SK-N-SH treated with all-trans-retinoic acid at 6 μM for 48 hours (cell line): ENCODE measurements at regions not wholly inside any gene's neighbourhood (a gene's known extent, or its start where the extent isn't known, plus 50 kb on each side); places are given as distances from the start of the nearest gene placed in this dataset.

Experiments used
- ATAC-seq: fragments of 200-7000 bp; cut with Tn5 transposase; 3 replicates; pipeline ENCODE4 v1.9.1; 2020; ENCODE audit warnings: mild to moderate bottlenecking, moderate library complexity
- BACH2 ChIP-seq: fragments of 250-450 bp; sonication (Bioruptor Pico); IDR thresholded peaks from 2 replicates; pipeline ENCODE4 v1.9.0; 2021; ENCODE audit warnings: mild to moderate bottlenecking, borderline replicate concordance
- CREB5 ChIP-seq: fragments of 250-450 bp; sonication (Bioruptor Pico); IDR thresholded peaks from 2 replicates; pipeline ENCODE4 v1.5.1; 2020; ENCODE audit warnings: low read depth, mild to moderate bottlenecking, moderate library complexity
- CSDC2 ChIP-seq: fragments of 250-450 bp; sonication (Bioruptor Pico); IDR thresholded peaks from 2 replicates; pipeline ENCODE4 v1.5.0; 2020; ENCODE audit warnings: mild to moderate bottlenecking, moderate library complexity
- CSRNP3 ChIP-seq: fragments of 250-450 bp; sonication (Bioruptor Pico); IDR thresholded peaks from 2 replicates; pipeline ENCODE4 v1.5.1; 2021; ENCODE audit warnings: mild to moderate bottlenecking, moderate library complexity
- ESRRG ChIP-seq: fragments of 250-450 bp; sonication (Bioruptor Pico); IDR thresholded peaks from 2 replicates; pipeline ENCODE4 v1.6.1; 2021; ENCODE audit warnings: mild to moderate bottlenecking
- ISL1 ChIP-seq: fragments of 250-450 bp; sonication (Bioruptor Pico); IDR thresholded peaks from 2 replicates; pipeline ENCODE4 v2.1.2; 2022; ENCODE audit warnings: mild to moderate bottlenecking, moderate library complexity
- OSR1 ChIP-seq: fragments of 250-450 bp; sonication (Bioruptor Pico); IDR thresholded peaks from 2 replicates; pipeline ENCODE4 v1.8.0; 2022; ENCODE audit warnings: moderate library complexity, mild to moderate bottlenecking, inconsistent platforms
- PATZ1 ChIP-seq: fragments of 250-450 bp; sonication (Bioruptor Pico); IDR thresholded peaks from 2 replicates; pipeline ENCODE4 v1.8.0; 2020; ENCODE audit warnings: mild to moderate bottlenecking, moderate library complexity, borderline replicate concordance
- RARB ChIP-seq: fragments of 250-450 bp; sonication (Bioruptor Pico); IDR thresholded peaks from 2 replicates; pipeline ENCODE4 v1.8.0; 2021; ENCODE audit warnings: mild to moderate bottlenecking, moderate library complexity
- SNAI2 ChIP-seq: fragments of 250-450 bp; sonication (Bioruptor Pico); IDR thresholded peaks from 2 replicates; pipeline ENCODE4 v1.5.0; 2020; ENCODE audit warnings: mild to moderate bottlenecking, moderate library complexity
- TCF4 ChIP-seq: fragments of 250-450 bp; sonication (Bioruptor Pico); IDR thresholded peaks from 2 replicates; pipeline ENCODE4 v1.8.0; 2021; ENCODE audit warnings: mild to moderate bottlenecking, moderate library complexity, borderline replicate concordance
- TOX ChIP-seq: fragments of 250-450 bp; sonication (Bioruptor Pico); IDR thresholded peaks from 2 replicates; pipeline ENCODE4 v1.8.0; 2021; ENCODE audit warnings: mild to moderate bottlenecking, moderate library complexity, borderline replicate concordance
- ZC3H10 ChIP-seq: fragments of 250-450 bp; sonication (Bioruptor Pico); IDR thresholded peaks from 2 replicates; pipeline ENCODE4 v1.5.1; 2021; ENCODE audit warnings: mild to moderate bottlenecking, moderate library complexity
- ZFP3 ChIP-seq: fragments of 250-450 bp; sonication (Bioruptor Pico); IDR thresholded peaks from 2 replicates; pipeline ENCODE4 v1.5.0; 2020; ENCODE audit warnings: mild to moderate bottlenecking, moderate library complexity
- ZNF565 ChIP-seq: fragments of 450-650 bp; formaldehyde crosslinking; conservative IDR thresholded peaks from 2 replicates; pipeline ENCODE4 v1.5.0; 2020; ENCODE audit warnings: low read depth, mild to moderate bottlenecking, moderate library complexity
- ZNF70 ChIP-seq: fragments of 450-650 bp; formaldehyde crosslinking; IDR thresholded peaks from 2 replicates; pipeline ENCODE4 v1.5.0; 2020; ENCODE audit warnings: mild to moderate bottlenecking, moderate library complexity
- ZNF8 ChIP-seq: fragments of 450-650 bp; formaldehyde crosslinking; IDR thresholded peaks from 2 replicates; pipeline ENCODE4 v1.5.0; 2020; ENCODE audit warnings: mild to moderate bottlenecking, moderate library complexity
- TF ChIP-seq, protein P1 (sequence below): fragments of 250-450 bp; sonication (Bioruptor Pico); IDR thresholded peaks from 2 replicates; pipeline ENCODE4 v1.8.0; 2021; ENCODE audit warnings: low read depth, mild to moderate bottlenecking, moderate library complexity, borderline replicate concordance

GRCh38 chr3:137360531-137361201 is 402.9 kb downstream of the IL20RB start (continued):
- TF ChIP-seq CSRNP3 (CRISPR knock-in tag) (no peak), CREB5 (CRISPR knock-in tag) (no peak)

DNA sequence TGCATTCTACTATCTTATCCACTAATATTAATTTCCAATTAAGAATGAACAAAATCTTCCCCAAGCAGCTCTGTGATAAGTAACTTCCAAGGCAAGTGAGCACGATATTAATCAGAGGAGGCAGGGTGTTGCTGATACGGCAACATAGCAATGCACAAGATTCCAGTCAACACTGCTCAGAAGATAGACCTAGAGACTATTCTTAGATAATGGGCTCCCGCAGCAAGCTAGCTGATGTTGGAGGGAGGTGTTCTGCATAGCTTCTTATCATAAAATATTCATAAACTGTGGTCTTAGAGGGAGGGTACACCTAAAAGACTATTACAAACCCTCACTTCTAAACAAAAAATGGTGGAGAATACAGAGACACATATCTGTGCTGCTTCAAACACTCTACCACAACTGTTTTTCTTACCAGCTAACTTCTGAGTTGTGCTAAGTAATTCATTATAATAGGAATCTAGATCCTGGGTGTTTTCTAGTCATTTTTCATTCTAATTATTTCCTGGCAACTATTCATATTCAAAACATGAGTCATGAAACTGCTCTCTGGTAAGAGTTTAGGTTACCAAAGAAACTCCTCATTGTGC is 382.0 kb upstream of the SOX14 start:
- TF ChIP-seq TCF4 (CRISPR knock-in tag), result no peak
- TF ChIP-seq, protein P1, sequence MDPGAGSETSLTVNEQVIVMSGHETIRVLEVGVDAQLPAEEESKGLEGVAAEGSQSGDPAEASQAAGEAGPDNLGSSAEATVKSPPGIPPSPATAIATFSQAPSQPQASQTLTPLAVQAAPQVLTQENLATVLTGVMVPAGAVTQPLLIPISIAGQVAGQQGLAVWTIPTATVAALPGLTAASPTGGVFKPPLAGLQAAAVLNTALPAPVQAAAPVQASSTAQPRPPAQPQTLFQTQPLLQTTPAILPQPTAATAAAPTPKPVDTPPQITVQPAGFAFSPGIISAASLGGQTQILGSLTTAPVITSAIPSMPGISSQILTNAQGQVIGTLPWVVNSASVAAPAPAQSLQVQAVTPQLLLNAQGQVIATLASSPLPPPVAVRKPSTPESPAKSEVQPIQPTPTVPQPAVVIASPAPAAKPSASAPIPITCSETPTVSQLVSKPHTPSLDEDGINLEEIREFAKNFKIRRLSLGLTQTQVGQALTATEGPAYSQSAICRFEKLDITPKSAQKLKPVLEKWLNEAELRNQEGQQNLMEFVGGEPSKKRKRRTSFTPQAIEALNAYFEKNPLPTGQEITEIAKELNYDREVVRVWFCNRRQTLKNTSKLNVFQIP (CRISPR knock-in tag), result no peak
- no peak for ATAC-seq

DNA sequence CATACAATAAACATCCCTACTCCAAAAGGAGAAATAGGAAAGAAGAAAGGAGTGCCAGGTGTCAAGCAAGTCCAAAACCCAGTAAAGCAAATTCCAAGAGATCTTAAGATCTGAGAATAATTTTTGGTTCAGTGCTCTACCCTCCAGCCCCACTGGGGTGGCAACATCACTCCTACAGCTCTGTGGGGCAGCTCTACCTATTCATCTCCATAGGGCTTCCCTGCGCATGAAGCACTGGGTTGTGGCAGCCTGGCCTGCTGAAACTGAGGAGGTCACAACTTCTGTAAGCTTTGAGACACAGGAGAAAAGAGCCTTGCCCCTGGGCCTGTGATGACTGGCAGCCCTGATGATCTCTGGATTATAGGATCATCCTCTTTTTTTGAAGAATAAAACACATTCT is 378.2 kb upstream of the SOX14 start:
- ATAC-seq, result no peak
- TF ChIP-seq ZFP3 (CRISPR knock-in tag) (no peak), ZNF70 (no peak), ISL1 (CRISPR knock-in tag) (no peak), ESRRG (no peak), CREB5 (CRISPR knock-in tag) (no peak), ZC3H10 (CRISPR knock-in tag) (no peak), SNAI2 (CRISPR knock-in tag) (no peak), CSRNP3 (CRISPR knock-in tag) (no peak)

DNA sequence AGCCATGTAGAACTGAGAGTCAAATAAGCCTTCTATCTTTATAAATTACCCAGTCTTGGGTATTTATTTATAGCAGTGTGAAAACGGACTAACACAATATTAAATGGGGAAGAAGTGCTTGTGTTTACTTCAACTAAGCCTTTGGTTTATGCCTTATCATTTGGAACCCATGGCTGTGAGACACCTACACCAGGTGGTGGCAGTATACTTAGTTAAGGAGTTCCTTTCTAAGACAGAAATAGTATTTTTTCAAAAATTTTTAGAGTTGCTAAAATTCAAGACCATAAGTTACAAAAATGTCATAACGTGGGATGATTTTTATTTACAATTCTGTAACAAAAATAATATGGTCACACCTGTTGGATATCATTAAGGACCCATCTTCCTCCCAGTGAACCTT is 354.5 kb upstream of the SOX14 start:
- ATAC-seq, result no peak
- no peak for TF ChIP-seq OSR1 (CRISPR knock-in tag)
- no peak for TF ChIP-seq ISL1 (CRISPR knock-in tag)

- ATAC-seq, result no peak
- TF ChIP-seq RARB (CRISPR knock-in tag) (no peak), CSDC2 (CRISPR knock-in tag) (no peak), ZNF565 (CRISPR knock-in tag) (no peak), OSR1 (CRISPR knock-in tag) (no peak), ZFP3 (CRISPR knock-in tag) (no peak), TOX (CRISPR knock-in tag) (no peak), CSRNP3 (CRISPR knock-in tag) (no peak), PATZ1 (CRISPR knock-in tag) (no peak), TCF4 (CRISPR knock-in tag) (no peak), BACH2 (CRISPR knock-in tag) (no peak), ZNF8 (CRISPR knock-in tag) (no peak), ZNF70 (no peak), ZC3H10 (CRISPR knock-in tag) (no peak), SNAI2 (CRISPR knock-in tag) (no peak)
- TF ChIP-seq, protein P1 (CRISPR knock-in tag), result no peak
Observed at GRCh38 chr3:137410028-137410427, 354.1 kb upstream of the SOX14 start.
